ENCODE measurements at regions not wholly inside any gene's neighbourhood (a gene's known extent, or its start where the extent isn't known, plus 50 kb on each side); places are given as distances from the start of the nearest gene placed in this dataset.
A peak's percentile ranks its signal among the peaks of the same experiment; 100 is the strongest.

GRCh38 chr2:6556755-6557154 is 309.0 kb downstream of the CMPK2 start:
- TF ChIP-seq POLR2A (IDR thresholded peaks at IDR 0.05; ENCODE audit: low read depth, low read length): no peak
- DNase-seq (ENCODE audit: insufficient read length, low spot score) (no peak), FAIRE-seq (no peak)

GRCh38 chr2:6557737-6558136 is 308.0 kb downstream of the CMPK2 start:
- no peak for TF ChIP-seq POLR2A (IDR thresholded peaks at IDR 0.05; ENCODE audit: low read depth, low read length)
- DNase-seq (ENCODE audit: insufficient read length, low spot score): no peak
- FAIRE-seq: no peak

DNA sequence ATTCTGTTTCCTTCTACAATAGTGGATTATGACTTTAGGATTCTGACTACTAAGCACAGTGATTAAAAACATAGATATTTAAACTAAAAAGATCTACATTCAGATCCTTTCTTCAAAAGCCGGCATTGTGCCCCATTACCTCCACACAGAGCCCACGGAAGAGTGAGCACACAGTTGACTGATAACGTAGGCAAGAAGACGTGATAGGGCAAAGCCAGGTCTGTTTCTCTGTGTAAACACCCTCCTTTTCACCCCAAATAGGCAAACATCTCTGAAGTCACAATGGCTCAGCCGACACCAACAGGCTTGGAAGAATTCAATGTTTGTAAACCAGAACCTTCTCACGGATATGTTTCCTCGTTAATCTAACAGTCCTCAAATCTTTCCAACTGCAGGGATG is 302.9 kb downstream of the CMPK2 start:
- no peak for TF ChIP-seq POLR2A (IDR thresholded peaks at IDR 0.05; ENCODE audit: low read depth, low read length)
- DNase-seq (ENCODE audit: insufficient read length, low spot score): no peak
- FAIRE-seq: no peak

GRCh38 chr2:6564326-6564725 is 301.4 kb downstream of the CMPK2 start:
- no peak for DNase-seq (ENCODE audit: insufficient read length, low spot score)
- FAIRE-seq: no peak
- no peak for TF ChIP-seq POLR2A (IDR thresholded peaks at IDR 0.05; ENCODE audit: low read depth, low read length)

DNA sequence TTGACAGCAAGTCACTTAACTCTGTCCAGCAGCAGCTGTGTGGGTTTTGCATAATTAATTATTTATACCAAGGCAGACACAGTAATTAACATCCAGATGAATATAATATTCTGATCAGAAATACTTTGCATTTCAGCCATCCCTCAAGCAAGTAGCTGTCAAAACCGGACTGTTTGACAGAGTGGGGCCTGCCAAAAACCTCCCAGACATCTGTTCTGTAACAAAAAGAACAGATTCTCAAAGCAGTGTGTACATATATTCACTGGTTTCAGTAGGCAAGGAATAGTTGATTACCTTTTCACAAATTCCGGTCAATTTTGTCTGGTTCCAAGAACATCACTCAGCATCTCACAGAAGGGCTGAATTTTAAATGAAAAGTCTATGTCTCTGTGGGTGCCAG is 291.6 kb downstream of the CMPK2 start:
- TF ChIP-seq POLR2A (IDR thresholded peaks at IDR 0.05; ENCODE audit: low read depth, low read length): no peak
- DNase-seq (ENCODE audit: insufficient read length, low spot score): no peak
- FAIRE-seq: no peak

GRCh38 chr2:6576302-6576701 is 289.4 kb downstream of the CMPK2 start:
- no peak for TF ChIP-seq POLR2A (IDR thresholded peaks at IDR 0.05; ENCODE audit: low read depth, low read length)
- DNase-seq (ENCODE audit: insufficient read length, low spot score) (no peak), FAIRE-seq (no peak)

DNA sequence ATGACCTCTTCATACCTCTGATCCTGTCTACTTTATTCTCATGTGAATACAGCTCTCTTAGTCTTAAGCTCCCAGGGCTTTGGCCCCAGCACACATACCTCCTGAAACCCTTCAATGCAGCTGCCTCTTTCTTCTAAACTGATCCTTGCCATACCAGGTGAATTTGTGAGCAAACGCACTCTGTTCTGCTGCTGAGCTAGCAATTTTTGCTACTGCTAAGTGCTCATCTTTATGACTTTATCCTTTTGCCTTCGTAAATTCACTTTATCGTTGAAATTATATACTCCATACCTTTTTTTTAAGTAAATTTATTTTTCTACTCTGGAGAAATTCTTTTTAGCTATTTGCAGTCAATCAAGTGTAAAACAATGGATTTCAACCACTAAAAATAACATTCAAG is 287.7 kb downstream of the CMPK2 start:
- TF ChIP-seq POLR2A (IDR thresholded peaks at IDR 0.05; ENCODE audit: low read depth, low read length): no peak
- no peak for FAIRE-seq

DNA sequence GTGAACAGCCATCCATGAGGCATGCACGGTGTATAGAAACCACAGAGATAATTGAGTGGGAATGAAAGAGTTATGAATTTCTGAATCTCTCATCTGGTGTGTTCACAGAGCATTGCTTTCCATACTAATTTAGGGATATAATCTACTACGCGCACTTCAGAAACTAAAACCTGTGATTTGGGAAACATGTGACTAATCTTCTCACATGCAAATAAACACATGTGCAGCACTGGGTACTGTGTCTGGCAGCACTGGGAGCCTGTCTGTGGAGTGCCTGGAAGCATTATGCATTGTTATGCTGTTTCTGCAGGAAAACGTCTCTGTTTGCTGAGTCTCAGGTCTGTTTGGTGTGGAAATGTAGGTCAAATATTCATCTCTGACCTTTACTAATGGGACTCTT is 287.3 kb downstream of the CMPK2 start:
- TF ChIP-seq POLR2A (IDR thresholded peaks at IDR 0.05; ENCODE audit: low read depth, low read length): no peak
- no peak for FAIRE-seq
- DNase-seq (ENCODE audit: insufficient read length, low spot score): no peak

More for the DNA sequence above, 287.7 kb downstream of the CMPK2 start:
- DNase-seq (ENCODE audit: insufficient read length, low spot score): no peak

DNA sequence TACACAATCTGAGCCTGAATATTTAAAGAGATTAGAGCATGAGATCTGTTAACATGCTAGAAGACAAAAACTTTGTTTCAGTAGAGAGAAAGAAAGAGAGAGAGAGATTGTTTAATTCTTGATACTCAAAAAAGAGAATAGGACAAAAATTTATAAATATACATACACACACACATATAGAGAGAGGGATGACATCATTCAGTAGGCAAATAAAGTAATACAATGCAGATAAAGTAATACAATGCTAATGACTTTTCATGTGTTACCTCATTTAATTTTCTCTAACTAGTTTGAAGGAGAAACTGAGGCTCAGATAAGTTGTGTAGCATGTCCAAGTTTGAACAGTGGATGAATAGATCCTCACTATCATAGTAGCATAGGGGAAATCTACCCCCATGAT is 286.4 kb downstream of the CMPK2 start:
- DNase-seq (ENCODE audit: insufficient read length, low spot score) (no peak), FAIRE-seq (no peak)
- no peak for TF ChIP-seq POLR2A (IDR thresholded peaks at IDR 0.05; ENCODE audit: low read depth, low read length)

DNA sequence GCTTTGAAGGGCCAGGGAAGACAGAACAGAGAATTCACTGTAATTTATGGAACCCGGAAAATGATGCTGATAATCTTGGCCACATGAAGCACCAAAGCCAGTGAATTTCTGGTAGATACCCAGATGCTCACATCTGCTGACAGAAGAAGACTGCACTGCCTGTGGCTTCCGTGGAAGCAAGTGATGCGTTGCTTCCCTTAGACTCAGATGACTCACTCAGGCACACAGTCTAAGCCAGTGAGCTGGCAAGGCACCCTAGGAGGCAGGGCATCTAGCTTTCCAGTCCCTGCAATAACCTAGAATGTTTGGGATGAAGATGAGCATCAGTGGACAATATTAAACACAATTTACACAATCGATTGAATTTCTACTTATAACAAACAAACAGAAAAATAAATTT is 284.7 kb downstream of the CMPK2 start:
- no peak for TF ChIP-seq POLR2A (IDR thresholded peaks at IDR 0.05; ENCODE audit: low read depth, low read length)
- DNase-seq (ENCODE audit: insufficient read length, low spot score) (peak; percentile 7), FAIRE-seq (peak; percentile 23)

DNA sequence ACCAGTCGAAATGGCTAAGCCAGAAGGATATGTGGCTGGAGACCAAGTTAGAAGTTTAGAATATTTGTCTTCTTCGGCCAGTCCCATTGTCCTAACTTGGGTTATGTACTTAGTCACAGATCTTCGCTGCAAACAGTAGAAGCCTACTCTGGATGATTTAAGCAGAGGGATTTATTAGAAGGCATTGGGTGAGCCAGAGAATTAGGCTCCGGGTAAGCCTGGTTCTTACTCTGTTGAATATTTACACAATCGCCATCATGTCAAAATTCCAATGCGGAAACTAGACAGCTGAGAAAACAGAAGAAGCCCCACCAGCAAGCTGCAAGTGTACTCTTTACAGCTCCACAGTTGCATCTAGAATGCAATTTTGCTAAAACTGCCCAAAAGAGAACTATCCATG is 276.6 kb downstream of the CMPK2 start:
- FAIRE-seq (no peak), DNase-seq (ENCODE audit: insufficient read length, low spot score) (no peak)
- no peak for TF ChIP-seq POLR2A (IDR thresholded peaks at IDR 0.05; ENCODE audit: low read depth, low read length)

DNA sequence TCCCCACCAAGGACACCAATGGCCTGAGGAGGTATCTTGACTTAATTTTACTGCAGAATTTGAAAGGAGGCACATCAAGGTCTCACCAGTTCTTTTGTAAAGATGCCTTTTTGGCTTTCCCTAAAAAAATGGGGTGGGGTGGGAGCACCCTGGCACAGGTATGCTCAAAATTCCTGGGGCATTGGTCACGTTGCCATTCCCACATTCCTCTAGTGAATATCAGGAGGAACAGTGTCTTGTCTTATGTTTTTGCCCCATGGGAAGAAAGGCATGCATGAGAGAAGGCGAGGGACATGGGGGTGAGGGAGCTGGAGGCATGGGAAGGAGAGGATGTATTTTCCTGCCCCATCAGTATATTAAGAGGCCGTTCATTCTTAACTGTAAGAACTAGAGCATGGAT is 275.3 kb downstream of the CMPK2 start:
- FAIRE-seq (no peak), DNase-seq (ENCODE audit: insufficient read length, low spot score) (no peak)

GRCh38 chr2:6602471-6602870 is 263.2 kb downstream of the CMPK2 start:
- FAIRE-seq (no peak), DNase-seq (ENCODE audit: insufficient read length, low spot score) (no peak)
- no peak for TF ChIP-seq POLR2A (IDR thresholded peaks at IDR 0.05; ENCODE audit: low read depth, low read length)

More for the DNA sequence above, 275.3 kb downstream of the CMPK2 start:
- no peak for TF ChIP-seq POLR2A (IDR thresholded peaks at IDR 0.05; ENCODE audit: low read depth, low read length)

DNA sequence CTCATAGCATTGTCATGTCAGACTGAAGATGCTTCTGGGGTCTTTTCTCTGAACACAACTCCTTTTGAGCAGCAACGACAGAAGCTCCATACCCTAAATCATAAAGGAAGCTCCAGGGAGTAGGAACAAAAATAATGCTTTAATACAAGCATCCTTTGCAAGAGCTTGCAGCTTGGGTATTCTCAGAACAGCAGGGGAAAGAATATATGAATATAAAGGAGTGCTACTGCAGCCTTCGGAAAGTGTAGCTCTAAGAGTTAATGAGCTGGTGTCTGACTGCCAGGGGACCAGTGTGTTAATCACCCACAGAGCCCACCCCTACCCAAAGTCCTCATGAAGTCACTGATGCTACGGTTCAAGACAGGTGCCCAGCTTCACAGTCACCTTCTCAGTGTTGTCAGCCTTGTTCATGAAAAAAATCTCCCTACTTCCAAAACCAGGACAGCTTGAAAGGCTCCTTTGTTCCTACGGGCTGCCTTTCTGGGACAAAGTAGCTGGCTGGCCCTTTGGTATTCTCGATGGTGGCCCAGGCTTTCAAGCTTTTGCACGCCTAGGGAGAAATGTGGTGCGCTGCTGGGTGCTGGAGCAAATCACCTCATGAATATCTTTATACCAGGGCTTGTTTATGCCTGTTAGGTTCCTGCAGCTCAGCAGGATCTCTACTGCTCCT is 259.7 kb downstream of the CMPK2 start:
- TF ChIP-seq POLR2A (IDR thresholded peaks at IDR 0.05; ENCODE audit: low read depth, low read length): no peak
- FAIRE-seq (no peak), DNase-seq (ENCODE audit: insufficient read length, low spot score) (no peak)

- FAIRE-seq: no peak
Observed at GRCh38 chr2:6617794-6618193, 247.9 kb downstream of the CMPK2 start.

GRCh38 chr2:6618201-6618600 is 247.5 kb downstream of the CMPK2 start:
- DNase-seq (ENCODE audit: insufficient read length, low spot score) (no peak), FAIRE-seq (no peak)
- no peak for TF ChIP-seq POLR2A (IDR thresholded peaks at IDR 0.05; ENCODE audit: low read depth, low read length)

More at GRCh38 chr2:6617794-6618193, 247.9 kb downstream of the CMPK2 start:
- no peak for DNase-seq (ENCODE audit: insufficient read length, low spot score)
- TF ChIP-seq POLR2A (IDR thresholded peaks at IDR 0.05; ENCODE audit: low read depth, low read length): no peak

All from H54 (cell line).